HCT116 (cell line): ENCODE measurements at regions not wholly inside any gene's neighbourhood (a gene's known extent, or its start where the extent isn't known, plus 50 kb on each side); places are given as distances from the start of the nearest gene placed in this dataset.

Source experiments
- ATAC-seq: fragments of 200-7000 bp; cut with Tn5 transposase; 2 replicates; pipeline ENCODE4 v1.9.1; 2020; ENCODE audit warnings: mild to moderate bottlenecking, moderate library complexity
- BruUV-seq: library from RNA; stranded (reverse); fragments of 400-500 nt; replicated peaks from 2 replicates; lab custom pipeline; 2021; lab: Mats Ljungman, UMichigan
- CTCF ChIA-PET: fragments of 300-600 bp; sonication (Branson Sonifier 250); formaldehyde crosslinking; loops from one replicate; lab custom pipeline; 2021; ENCODE audit warnings: antibody characterized with exemption; lab: Charles Lee
- POLR2A ChIA-PET: fragments of 300-600, 350-600 bp; sonication (Branson Sonifier 250); formaldehyde crosslinking; loops from one replicate; lab custom pipeline; 2021; ENCODE audit warnings: antibody characterized with exemption; lab: Charles Lee
- RAD21 ChIA-PET, 2 experiments: fragments of 300-600 bp; sonication (Branson Sonifier 250); formaldehyde crosslinking; loops; one replicate each; lab custom pipeline; 2023; ENCODE audit warnings: low total read pairs in 2 of 2; ENCODE audit not compliant: uncharacterized antibody in 2 of 2, unreplicated experiment in 2 of 2, low non-redundant PET in 1 of 2; lab: Charles Lee
- DNase-seq: peaks from one replicate; pipeline ENCODE4 v3.0.0-alpha.2; 2010; ENCODE audit warnings: low read depth, low spot score
- H2AFZ ChIP-seq: fragments of 200-600 bp; shearing (Covaris generic), sonication (generic); 2 replicates; pipeline ENCODE4 v1.6.1; 2017; ENCODE audit warnings: low read depth, mixed run types, mixed read lengths, antibody characterized with exemption, low read length; ENCODE audit not compliant: poor library complexity, severe bottlenecking
- H3K27ac ChIP-seq: 2 replicates; pipeline ENCODE4 v1.5.1; 2012; ENCODE audit warnings: low read depth, low read length
- H3K27me3 ChIP-seq: fragments of 200-600 bp; sonication (generic); 2 replicates; pipeline ENCODE4 v1.6.1; 2016; ENCODE audit warnings: mixed run types, low read length, mixed read lengths; ENCODE audit not compliant: insufficient read depth
- H3K36me3 ChIP-seq, 2 experiments: fragments of 200-500 bp in 1 of 2; fragments of 200-600 bp in 1 of 2; sonication (Bioruptor generic) in 1 of 2; sonication (generic) in 1 of 2; 2 replicates each; pipeline versions ENCODE4 v1.5.1 to v1.6.1; 2014 to 2016; ENCODE audit warnings: low read length in 2 of 2, inconsistent platforms in 1 of 2, mixed read lengths in 1 of 2, mixed run types in 1 of 2; ENCODE audit not compliant: insufficient read depth in 2 of 2, control insufficient read depth in 1 of 2
- H3K4me1 ChIP-seq, 2 experiments: fragments of 200-600 bp in 1 of 2; sonication (generic) in 1 of 2; 2 replicates each; pipeline versions ENCODE4 v1.5.1 to v1.6.1; 2012 to 2017; ENCODE audit warnings: low read length in 2 of 2, inconsistent platforms in 1 of 2, mild to moderate bottlenecking in 1 of 2, mixed read lengths in 1 of 2, mixed run types in 1 of 2, moderate library complexity in 1 of 2; ENCODE audit not compliant: insufficient read depth in 2 of 2, control insufficient read depth in 1 of 2
- H3K4me2 ChIP-seq: fragments of 200-600 bp; sonication (generic); 2 replicates; pipeline ENCODE4 v1.6.1; 2017; ENCODE audit warnings: mixed run types, low read length, mixed read lengths
- H3K4me3 ChIP-seq, 2 experiments: fragments of 200-600 bp in 1 of 2; sonication (generic) in 1 of 2; replicated peaks in 1 of 2; 2 replicates each; pipeline ENCODE4 v1.5.1; 2011 to 2016; ENCODE audit warnings: low read length in 2 of 2, control low read depth in 1 of 2, low read depth in 1 of 2, mild to moderate bottlenecking in 1 of 2, mixed read lengths in 1 of 2, mixed run types in 1 of 2
- H3K79me2 ChIP-seq: fragments of 200-600 bp; sonication (generic); 2 replicates; pipeline ENCODE4 v1.6.1; 2017; ENCODE audit warnings: mild to moderate bottlenecking, mixed run types, low read length, moderate library complexity, mixed read lengths; ENCODE audit not compliant: insufficient read depth
- H3K9ac ChIP-seq: fragments of 200-600 bp; sonication (generic); 2 replicates; pipeline ENCODE4 v1.6.1; 2016; ENCODE audit warnings: low read length, mixed read lengths
- H3K9me2 ChIP-seq: fragments of 200-600 bp; sonication (generic), shearing (Covaris generic); 2 replicates; pipeline ENCODE4 v1.6.1; 2017; ENCODE audit warnings: mixed run types, mild to moderate bottlenecking, moderate library complexity; ENCODE audit not compliant: insufficient read depth
- H3K9me3 ChIP-seq, 2 experiments: fragments of 200-500 bp in 1 of 2; fragments of 200-600 bp in 1 of 2; sonication (Bioruptor generic) in 1 of 2; sonication (generic) in 1 of 2; 2 replicates each; pipeline ENCODE4 v1.6.1; 2014 to 2017; ENCODE audit warnings: low read length in 2 of 2, mixed read lengths in 2 of 2, inconsistent platforms in 1 of 2, low read depth in 1 of 2, mild to moderate bottlenecking in 1 of 2, mixed run types in 1 of 2, moderate library complexity in 1 of 2; ENCODE audit not compliant: control insufficient read depth in 1 of 2, insufficient read depth in 1 of 2
- H4K20me1 ChIP-seq: fragments of 200-600 bp; sonication (generic), shearing (Covaris generic); 2 replicates; pipeline ENCODE4 v1.6.1; 2017; ENCODE audit warnings: mixed run types, mild to moderate bottlenecking, moderate library complexity; ENCODE audit not compliant: insufficient read depth
- CBX3 ChIP-seq: IDR thresholded peaks from 2 replicates; pipeline ENCODE4 v1.6.1; 2012; ENCODE audit warnings: low read depth
- CEBPB ChIP-seq: IDR thresholded peaks from 2 replicates; pipeline ENCODE4 v1.6.1; 2012; ENCODE audit warnings: low read depth
- EGR1 ChIP-seq: IDR thresholded peaks from 2 replicates; pipeline ENCODE4 v1.6.1; 2012; ENCODE audit warnings: low read depth
- ELF1 ChIP-seq: IDR thresholded peaks from 2 replicates; pipeline ENCODE4 v1.6.1; 2012; ENCODE audit warnings: low read depth, borderline replicate concordance
- EZH2 ChIP-seq: fragments of 200-600 bp; sonication (generic); IDR thresholded peaks from 2 replicates; pipeline ENCODE4 v1.6.1; 2017; ENCODE audit warnings: antibody characterized with exemption, mixed run types
- EZH2phosphoT487 ChIP-seq: fragments of 200-600 bp; IDR thresholded peaks from 2 replicates; pipeline ENCODE4 v1.6.1; 2018; ENCODE audit warnings: antibody characterized with exemption, borderline replicate concordance
- FOSL1 ChIP-seq: IDR thresholded peaks from 2 replicates; pipeline ENCODE4 v1.6.1; 2012; ENCODE audit warnings: low read depth
- JUND ChIP-seq: IDR thresholded peaks from 2 replicates; pipeline ENCODE4 v1.6.1; 2012
- MAX ChIP-seq: IDR thresholded peaks from 2 replicates; pipeline ENCODE4 v1.6.1; 2012
- POLR2A ChIP-seq: IDR thresholded peaks from 2 replicates; pipeline ENCODE4 v1.7.0; 2011; ENCODE audit warnings: borderline replicate concordance; ENCODE audit not compliant: insufficient read depth, insufficient read length; ENCODE audit errors: extremely low read depth
- POLR2AphosphoS5 ChIP-seq: IDR thresholded peaks from 2 replicates; pipeline ENCODE4 v1.6.1; 2011; ENCODE audit warnings: mild to moderate bottlenecking, low read depth, low read length, moderate library complexity
- RAD21 ChIP-seq: IDR thresholded peaks from 2 replicates; pipeline ENCODE4 v1.6.1; 2012; ENCODE audit warnings: low read depth, mild to moderate bottlenecking
- SP1 ChIP-seq: IDR thresholded peaks from 2 replicates; pipeline ENCODE4 v1.6.1; 2012; ENCODE audit warnings: low read depth
- YY1 ChIP-seq: IDR thresholded peaks from 2 replicates; pipeline ENCODE4 v1.6.1; 2011; ENCODE audit warnings: low read length, low read depth, moderate library complexity, mild to moderate bottlenecking; ENCODE audit not compliant: insufficient replicate concordance; ENCODE audit errors: extremely low read depth
- ZFX ChIP-seq: fragments of 450-650 bp; IDR thresholded peaks from 2 replicates; pipeline ENCODE4 v1.6.1; 2017
- ZNF274 ChIP-seq: fragments of 200-500 bp; sonication (Bioruptor generic); IDR thresholded peaks from 2 replicates; pipeline ENCODE4 v1.6.1; 2014; ENCODE audit warnings: mild to moderate bottlenecking, low read depth, low read length, inconsistent platforms
- intact Hi-C: fragments of 100-400 bp; cut with micrococcal nuclease; formaldehyde crosslinking; loops from 2 replicates; pipeline ENCODE4 v1.10.0; 2022
- TF ChIP-seq, protein P1 (sequence below): IDR thresholded peaks from 2 replicates; pipeline ENCODE4 v1.6.1; 2011; ENCODE audit warnings: mild to moderate bottlenecking, low read length, moderate library complexity; ENCODE audit not compliant: insufficient replicate concordance; ENCODE audit errors: extremely low read depth

DNA sequence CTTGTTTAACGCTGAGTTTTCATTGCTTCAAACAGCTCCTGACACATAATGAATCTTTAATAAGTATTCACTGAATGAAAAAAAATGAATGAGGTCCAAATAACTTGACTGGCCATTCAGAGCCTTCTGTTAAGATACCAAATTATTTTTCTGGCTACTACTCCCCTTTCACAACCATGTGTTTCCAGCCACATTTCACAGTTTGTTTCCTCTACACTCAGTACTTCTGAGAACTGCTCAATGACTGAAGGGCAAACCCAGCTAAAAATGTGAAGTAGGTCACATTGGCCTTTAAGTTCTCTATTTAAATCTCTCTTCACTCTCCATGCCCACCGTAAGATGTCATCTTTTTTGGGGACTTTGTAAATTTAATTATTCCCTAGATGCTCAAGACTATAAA is 78.4 kb upstream of the KRR1 start:
- RAD21 ChIA-PET, result no interaction called here
- H3K36me3 ChIP-seq, result no peaks in the 10 kb centered on the region
- BruUV-seq, result no TSS peak
- H3K4me1 ChIP-seq, result peaks cover 7 to 22% of the 10 kb centered on the region in 2 experiments
- H3K9ac ChIP-seq, result no peak overlapping the region
- H3K27me3 ChIP-seq, result no peaks in the 10 kb centered on the region
- POLR2A ChIA-PET, result no interaction called here
- no peaks in the 10 kb centered on the region for H4K20me1 ChIP-seq
- TF ChIP-seq POLR2A (no peak), JUND (no peak), ZNF274 (no peak), YY1 (no peak), POLR2AphosphoS5 (no peak), EGR1 (no peak), EZH2phosphoT487 (no peak), RAD21 (no peak), CEBPB (no peak), ELF1 (no peak), ZFX (no peak), CBX3 (no peak), EZH2 (no peak), SP1 (no peak), MAX (no peak), FOSL1 (no peak)
- TF ChIP-seq, protein P1, sequence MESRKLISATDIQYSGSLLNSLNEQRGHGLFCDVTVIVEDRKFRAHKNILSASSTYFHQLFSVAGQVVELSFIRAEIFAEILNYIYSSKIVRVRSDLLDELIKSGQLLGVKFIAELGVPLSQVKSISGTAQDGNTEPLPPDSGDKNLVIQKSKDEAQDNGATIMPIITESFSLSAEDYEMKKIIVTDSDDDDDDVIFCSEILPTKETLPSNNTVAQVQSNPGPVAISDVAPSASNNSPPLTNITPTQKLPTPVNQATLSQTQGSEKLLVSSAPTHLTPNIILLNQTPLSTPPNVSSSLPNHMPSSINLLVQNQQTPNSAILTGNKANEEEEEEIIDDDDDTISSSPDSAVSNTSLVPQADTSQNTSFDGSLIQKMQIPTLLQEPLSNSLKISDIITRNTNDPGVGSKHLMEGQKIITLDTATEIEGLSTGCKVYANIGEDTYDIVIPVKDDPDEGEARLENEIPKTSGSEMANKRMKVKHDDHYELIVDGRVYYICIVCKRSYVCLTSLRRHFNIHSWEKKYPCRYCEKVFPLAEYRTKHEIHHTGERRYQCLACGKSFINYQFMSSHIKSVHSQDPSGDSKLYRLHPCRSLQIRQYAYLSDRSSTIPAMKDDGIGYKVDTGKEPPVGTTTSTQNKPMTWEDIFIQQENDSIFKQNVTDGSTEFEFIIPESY, result no peak
- H2AFZ ChIP-seq, result no peak overlapping the region
- H3K4me2 ChIP-seq, result no peak overlapping the region
- no peaks in the 10 kb centered on the region; the same call in 1 of the 2 replicates for H3K9me2 ChIP-seq
- H3K9me3 ChIP-seq, result no peaks in the 10 kb centered on the region
- no peak overlapping the region for H3K27ac ChIP-seq
- intact Hi-C loops, result no loop called here
- ATAC-seq, result no peak
- CTCF ChIA-PET, result interaction anchor here (0.8 kb wide), 1 partner anchor 20 kb away, joined by 3 read pairs; no protein-coding TSS in a partner anchor
- DNase-seq, result no peak
- H3K4me3 ChIP-seq, result no peak overlapping the region
- H3K79me2 ChIP-seq, result no peaks in the 10 kb centered on the region
